DND-41 (cell line): ENCODE measurements at regions not wholly inside any gene's neighbourhood (a gene's known extent, or its start where the extent isn't known, plus 50 kb on each side); places are given as distances from the start of the nearest gene placed in this dataset.

ENCODE experiments used
- ATAC-seq: fragments of 200-7000 bp; cut with Tn5 transposase; 3 replicates; pipeline ENCODE4 v1.9.1; 2021; ENCODE audit warnings: low read depth; ENCODE audit not compliant: insufficient read depth
- DNase-seq: peaks from one replicate; pipeline ENCODE4 v3.0.0-alpha.2; 2020
- H2AFZ ChIP-seq: 2 replicates; pipeline ENCODE4 v1.6.0; 2012; ENCODE audit warnings: low read depth, low read length
- H3K27ac ChIP-seq: 2 replicates; pipeline ENCODE4 v1.5.1; 2012; ENCODE audit warnings: low read length, inconsistent platforms
- H3K27me3 ChIP-seq: fragments of 200-600 bp; sonication (generic); 2 replicates; pipeline ENCODE4 v1.6.0; 2012; ENCODE audit warnings: low read length, mild to moderate bottlenecking, inconsistent platforms; ENCODE audit not compliant: insufficient read depth, poor library complexity
- H3K36me3 ChIP-seq: 2 replicates; pipeline ENCODE4 v1.5.1; 2012; ENCODE audit warnings: low read length, inconsistent platforms; ENCODE audit not compliant: insufficient read depth
- H3K4me1 ChIP-seq: 2 replicates; pipeline ENCODE4 v1.5.1; 2012; ENCODE audit warnings: mild to moderate bottlenecking, low read length; ENCODE audit not compliant: insufficient read depth
- H3K4me2 ChIP-seq: 2 replicates; pipeline ENCODE4 v1.6.0; 2012; ENCODE audit warnings: mild to moderate bottlenecking, moderate library complexity, low read length, inconsistent platforms; ENCODE audit not compliant: insufficient read depth
- H3K4me3 ChIP-seq, 2 experiments: fragments of 200-600 bp in 1 of 2; shearing (Covaris generic) in 1 of 2; 2 replicates each; pipeline ENCODE4 v1.5.1; 2012 to 2016; ENCODE audit warnings: inconsistent platforms in 2 of 2, low read length in 2 of 2, mild to moderate bottlenecking in 2 of 2, low read depth in 1 of 2, moderate library complexity in 1 of 2
- H3K79me2 ChIP-seq: 2 replicates; pipeline ENCODE4 v1.6.0; 2012; ENCODE audit warnings: low read length, inconsistent platforms; ENCODE audit not compliant: insufficient read depth
- H3K9ac ChIP-seq: 2 replicates; pipeline ENCODE4 v1.6.0; 2012; ENCODE audit warnings: low read depth, mild to moderate bottlenecking, inconsistent platforms, low read length, moderate library complexity
- H3K9me3 ChIP-seq: 2 replicates; pipeline ENCODE4 v1.5.1; 2012; ENCODE audit warnings: low read length, moderate library complexity, mild to moderate bottlenecking, inconsistent platforms; ENCODE audit not compliant: insufficient read depth, severe bottlenecking
- H4K20me1 ChIP-seq: 2 replicates; pipeline ENCODE4 v1.6.0; 2012; ENCODE audit warnings: low read length; ENCODE audit not compliant: insufficient read depth
- EZH2 ChIP-seq: IDR thresholded peaks from 3 replicates; pipeline ENCODE4 v1.6.1; 2012; ENCODE audit warnings: borderline replicate concordance, low read depth, mild to moderate bottlenecking, moderate library complexity, low read length, inconsistent platforms; ENCODE audit not compliant: severe bottlenecking
- TF ChIP-seq, protein P1 (sequence below): IDR thresholded peaks from 2 replicates; pipeline ENCODE4 v1.5.1; 2012; ENCODE audit warnings: borderline replicate concordance, low read length, moderate library complexity, mild to moderate bottlenecking; ENCODE audit not compliant: poor library complexity, severe bottlenecking; ENCODE audit errors: extremely low read depth

- H3K4me3 ChIP-seq, result no peak overlapping the region
- TF ChIP-seq EZH2, result no peak
- TF ChIP-seq, protein P1, sequence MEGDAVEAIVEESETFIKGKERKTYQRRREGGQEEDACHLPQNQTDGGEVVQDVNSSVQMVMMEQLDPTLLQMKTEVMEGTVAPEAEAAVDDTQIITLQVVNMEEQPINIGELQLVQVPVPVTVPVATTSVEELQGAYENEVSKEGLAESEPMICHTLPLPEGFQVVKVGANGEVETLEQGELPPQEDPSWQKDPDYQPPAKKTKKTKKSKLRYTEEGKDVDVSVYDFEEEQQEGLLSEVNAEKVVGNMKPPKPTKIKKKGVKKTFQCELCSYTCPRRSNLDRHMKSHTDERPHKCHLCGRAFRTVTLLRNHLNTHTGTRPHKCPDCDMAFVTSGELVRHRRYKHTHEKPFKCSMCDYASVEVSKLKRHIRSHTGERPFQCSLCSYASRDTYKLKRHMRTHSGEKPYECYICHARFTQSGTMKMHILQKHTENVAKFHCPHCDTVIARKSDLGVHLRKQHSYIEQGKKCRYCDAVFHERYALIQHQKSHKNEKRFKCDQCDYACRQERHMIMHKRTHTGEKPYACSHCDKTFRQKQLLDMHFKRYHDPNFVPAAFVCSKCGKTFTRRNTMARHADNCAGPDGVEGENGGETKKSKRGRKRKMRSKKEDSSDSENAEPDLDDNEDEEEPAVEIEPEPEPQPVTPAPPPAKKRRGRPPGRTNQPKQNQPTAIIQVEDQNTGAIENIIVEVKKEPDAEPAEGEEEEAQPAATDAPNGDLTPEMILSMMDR, result no peak
- no peaks in the 10 kb centered on the region for H3K9me3 ChIP-seq
- H4K20me1 ChIP-seq, result no peaks in the 10 kb centered on the region
- H3K36me3 ChIP-seq, result no peaks in the 10 kb centered on the region
- DNase-seq (no peak), ATAC-seq (no peak)
- H3K27me3 ChIP-seq, result no peaks in the 10 kb centered on the region
- H2AFZ ChIP-seq, result no peak overlapping the region
- H3K27ac ChIP-seq, result no peak overlapping the region
- H3K9ac ChIP-seq, result no peak overlapping the region
- no peak overlapping the region for H3K4me2 ChIP-seq
- no peaks in the 10 kb centered on the region for H3K4me1 ChIP-seq
- no peaks in the 10 kb centered on the region for H3K79me2 ChIP-seq
Measured at GRCh38 chr9:700365-701282, 140.9 kb upstream of the DMRT1 start.

GRCh38 chr9:703392-703791, 138.1 kb upstream of the DMRT1 start:
- Histone ChIP-seq H3K9me3 (no peaks in the 10 kb centered on the region), H3K36me3 (no peaks in the 10 kb centered on the region), H3K4me3 (no peak overlapping the region), H3K79me2 (no peaks in the 10 kb centered on the region), H3K27ac (no peak overlapping the region), H3K9ac (no peak overlapping the region), H3K4me2 (no peak overlapping the region), H4K20me1 (no peaks in the 10 kb centered on the region), H3K27me3 (no peaks in the 10 kb centered on the region), H2AFZ (no peak overlapping the region), H3K4me1 (no peaks in the 10 kb centered on the region)
- TF ChIP-seq, protein P1, result no peak
- no peak for TF ChIP-seq EZH2
- ATAC-seq (no peak), DNase-seq (no peak)

GRCh38 chr9:706073-706472, 135.4 kb upstream of the DMRT1 start:
- Histone ChIP-seq H3K4me1 (peaks cover 2% of the 10 kb centered on the region; the same call in 1 of the 2 replicates), H3K4me2 (no peak overlapping the region), H3K27ac (no peak overlapping the region), H3K79me2 (no peaks in the 10 kb centered on the region), H2AFZ (no peak overlapping the region), H3K9me3 (no peaks in the 10 kb centered on the region), H3K9ac (no peak overlapping the region), H4K20me1 (no peaks in the 10 kb centered on the region), H3K4me3 (no peak overlapping the region), H3K27me3 (no peaks in the 10 kb centered on the region), H3K36me3 (no peaks in the 10 kb centered on the region)
- no peak for ATAC-seq
- TF ChIP-seq, protein P1, result no peak
- TF ChIP-seq EZH2, result no peak
- no peak for DNase-seq
